IMR-90 (cell line): ENCODE measurements at regions not wholly inside any gene's neighbourhood (a gene's known extent, or its start where the extent isn't known, plus 50 kb on each side); places are given as distances from the start of the nearest gene placed in this dataset.

Experiments used
- BHLHE40 ChIP-seq: fragments of 150-350 bp; IDR thresholded peaks from 2 replicates; pipeline ENCODE4 v1.6.1; 2016; ENCODE audit warnings: mild to moderate bottlenecking, low read depth, low read length
- MAFK ChIP-seq: IDR thresholded peaks from 2 replicates; pipeline ENCODE4 v1.6.1; 2012; ENCODE audit warnings: low read depth, low read length, improper control_type of control experiment
- POLR2A ChIP-seq: IDR thresholded peaks from 2 replicates; pipeline ENCODE4 v1.6.1; 2012; ENCODE audit warnings: mild to moderate bottlenecking, low read depth, low read length
- RAD21 ChIP-seq: IDR thresholded peaks from 2 replicates; pipeline ENCODE4 v1.6.1; 2012; ENCODE audit warnings: low read length, improper control_type of control experiment
- RCOR1 ChIP-seq: IDR thresholded peaks from 2 replicates; pipeline ENCODE4 v1.6.1; 2012; ENCODE audit warnings: mild to moderate bottlenecking, low read length, improper control_type of control experiment; ENCODE audit not compliant: insufficient replicate concordance
- TF ChIP-seq, protein P1 (sequence below): conservative IDR thresholded peaks from 2 replicates; pipeline ENCODE4 v1.5.1; 2012; ENCODE audit warnings: mild to moderate bottlenecking, low read depth, low read length, improper control_type of control experiment
- TF ChIP-seq, protein P2 (sequence below): fragments of 150-350 bp; IDR thresholded peaks from 2 replicates; pipeline ENCODE4 v1.6.1; 2017; ENCODE audit warnings: mild to moderate bottlenecking, antibody characterized with exemption, low read length, low read depth

GRCh38 chr4:33864290-33864859, 2379.9 kb downstream of the ARAP2 start:
- TF ChIP-seq, protein P1, sequence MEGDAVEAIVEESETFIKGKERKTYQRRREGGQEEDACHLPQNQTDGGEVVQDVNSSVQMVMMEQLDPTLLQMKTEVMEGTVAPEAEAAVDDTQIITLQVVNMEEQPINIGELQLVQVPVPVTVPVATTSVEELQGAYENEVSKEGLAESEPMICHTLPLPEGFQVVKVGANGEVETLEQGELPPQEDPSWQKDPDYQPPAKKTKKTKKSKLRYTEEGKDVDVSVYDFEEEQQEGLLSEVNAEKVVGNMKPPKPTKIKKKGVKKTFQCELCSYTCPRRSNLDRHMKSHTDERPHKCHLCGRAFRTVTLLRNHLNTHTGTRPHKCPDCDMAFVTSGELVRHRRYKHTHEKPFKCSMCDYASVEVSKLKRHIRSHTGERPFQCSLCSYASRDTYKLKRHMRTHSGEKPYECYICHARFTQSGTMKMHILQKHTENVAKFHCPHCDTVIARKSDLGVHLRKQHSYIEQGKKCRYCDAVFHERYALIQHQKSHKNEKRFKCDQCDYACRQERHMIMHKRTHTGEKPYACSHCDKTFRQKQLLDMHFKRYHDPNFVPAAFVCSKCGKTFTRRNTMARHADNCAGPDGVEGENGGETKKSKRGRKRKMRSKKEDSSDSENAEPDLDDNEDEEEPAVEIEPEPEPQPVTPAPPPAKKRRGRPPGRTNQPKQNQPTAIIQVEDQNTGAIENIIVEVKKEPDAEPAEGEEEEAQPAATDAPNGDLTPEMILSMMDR, result no peak
- TF ChIP-seq RAD21, result no peak
- TF ChIP-seq MAFK, result no peak
- TF ChIP-seq, protein P2, sequence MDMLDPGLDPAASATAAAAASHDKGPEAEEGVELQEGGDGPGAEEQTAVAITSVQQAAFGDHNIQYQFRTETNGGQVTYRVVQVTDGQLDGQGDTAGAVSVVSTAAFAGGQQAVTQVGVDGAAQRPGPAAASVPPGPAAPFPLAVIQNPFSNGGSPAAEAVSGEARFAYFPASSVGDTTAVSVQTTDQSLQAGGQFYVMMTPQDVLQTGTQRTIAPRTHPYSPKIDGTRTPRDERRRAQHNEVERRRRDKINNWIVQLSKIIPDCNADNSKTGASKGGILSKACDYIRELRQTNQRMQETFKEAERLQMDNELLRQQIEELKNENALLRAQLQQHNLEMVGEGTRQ, result no peak
- no peak for TF ChIP-seq BHLHE40
- no peak for TF ChIP-seq RCOR1
- TF ChIP-seq POLR2A, result no peak
